GM21723 (cell line): ENCODE measurements at regions not wholly inside any gene's neighbourhood (a gene's known extent, or its start where the extent isn't known, plus 50 kb on each side); places are given as distances from the start of the nearest gene placed in this dataset.

Source experiments
- ATAC-seq: cut with Tn5 transposase; IDR thresholded peaks from one replicate; pipeline ENCODE4 v1.9.1; 2021; ENCODE audit warnings: mild to moderate bottlenecking, moderate library complexity; ENCODE audit not compliant: unreplicated experiment

GRCh38 chr12:127435439-127435838 is 831.5 kb upstream of the TMEM132C start:
- ATAC-seq: no peak

GRCh38 chr12:127438512-127439244 is 828.3 kb upstream of the TMEM132C start:
- no peak for ATAC-seq

- no peak for ATAC-seq
Observed at GRCh38 chr12:127445581-127446139, 821.3 kb upstream of the TMEM132C start.

GRCh38 chr12:127448906-127449305 is 818.1 kb upstream of the TMEM132C start:
- no peak for ATAC-seq

- ATAC-seq: no peak
Observed at GRCh38 chr12:127450826-127451225, 816.1 kb upstream of the TMEM132C start.

GRCh38 chr12:127455347-127456265 is 811.4 kb upstream of the TMEM132C start:
- no peak for ATAC-seq

- no peak for ATAC-seq
Observed at GRCh38 chr12:127457726-127458125, 809.2 kb upstream of the TMEM132C start.

GRCh38 chr12:127459166-127459565 is 807.8 kb upstream of the TMEM132C start:
- no peak for ATAC-seq

GRCh38 chr12:127459687-127460086 is 807.3 kb upstream of the TMEM132C start:
- no peak for ATAC-seq

- ATAC-seq: no peak
Observed at GRCh38 chr12:127463237-127463636, 803.7 kb upstream of the TMEM132C start.

- no peak for ATAC-seq
Observed at GRCh38 chr12:127469331-127469730, 797.6 kb upstream of the TMEM132C start.

GRCh38 chr12:127473766-127474165 is 793.2 kb upstream of the TMEM132C start:
- no peak for ATAC-seq

GRCh38 chr12:127479256-127479655 is 787.7 kb upstream of the TMEM132C start:
- no peak for ATAC-seq

GRCh38 chr12:127480775-127481314 is 786.1 kb upstream of the TMEM132C start:
- ATAC-seq: no peak

- ATAC-seq: no peak
Observed at GRCh38 chr12:127482950-127483349, 784.0 kb upstream of the TMEM132C start.

GRCh38 chr12:127485528-127485927 is 781.4 kb upstream of the TMEM132C start:
- ATAC-seq: no peak

- ATAC-seq: no peak
Observed at GRCh38 chr12:127487031-127487430, 779.9 kb upstream of the TMEM132C start.

- ATAC-seq: no peak
Observed at GRCh38 chr12:127489061-127489460, 777.9 kb upstream of the TMEM132C start.

- ATAC-seq: no peak
Observed at GRCh38 chr12:127494961-127495915, 771.7 kb upstream of the TMEM132C start.

- no peak for ATAC-seq
Observed at GRCh38 chr12:127496255-127496654, 770.7 kb upstream of the TMEM132C start.
